Esophagus squamous epithelium (tissue), 5 donors: ENCODE measurements at regions not wholly inside any gene's neighbourhood (a gene's known extent, or its start where the extent isn't known, plus 50 kb on each side); places are given as distances from the start of the nearest gene placed in this dataset.

Experiments
- DNase-seq: peaks from one replicate; lab custom pipeline; 2025; lab: John Stamatoyannopoulos, UW
- H3K27ac ChIP-seq, 4 donors: fragments of 200-600 bp; sonication (generic); one replicate each; pipeline ENCODE4 v1.5.1; 2016 to 2019; ENCODE audit warnings: mild to moderate bottlenecking in 1 of 4
- H3K27me3 ChIP-seq, 4 donors: fragments of 200-600 bp; sonication (generic); 1 replicate in 3 of 4; 2 replicates in 1 of 4; pipeline versions ENCODE4 v1.5.1 to v1.6.0; 2017 to 2021; ENCODE audit warnings: antibody characterized with exemption in 1 of 4
- H3K36me3 ChIP-seq, 3 donors: fragments of 200-600 bp; sonication (generic); one replicate each; pipeline ENCODE4 v1.5.1; 2016 to 2019
- H3K4me1 ChIP-seq, 3 donors: fragments of 200-600 bp; sonication (generic); one replicate each; pipeline ENCODE4 v1.5.1; 2017 to 2019
- H3K4me3 ChIP-seq, 4 donors: fragments of 200-600 bp; sonication (generic); 1 replicate in 3 of 4; 2 replicates in 1 of 4; pipeline ENCODE4 v1.5.1; 2016 to 2019; ENCODE audit warnings: mild to moderate bottlenecking in 2 of 4, moderate library complexity in 1 of 4
- H3K9me3 ChIP-seq, 3 donors: fragments of 200-600 bp; sonication (generic); one replicate each; pipeline ENCODE4 v1.5.1; 2016 to 2019
- CTCF ChIP-seq, 6 experiments: fragments of 450-650 bp in 4 of 6; fragments of 200-600 bp in 2 of 6; sonication (generic) in 2 of 6; IDR thresholded peaks; one replicate each; pipeline ENCODE4 v1.5.1; 2016 to 2019; ENCODE audit warnings: antibody characterized with exemption in 6 of 6, mild to moderate bottlenecking in 4 of 6, moderate library complexity in 4 of 6
- POLR2A ChIP-seq, 4 donors: fragments of 450-650 bp; IDR thresholded peaks; one replicate each; pipeline ENCODE4 v1.6.1; 2017; ENCODE audit warnings: antibody characterized with exemption in 4 of 4, mild to moderate bottlenecking in 4 of 4, moderate library complexity in 3 of 4
- WGBS, 2 donors: methylation state at CpG; one replicate each; pipeline ENCODE4 v1.1.5; 2018; 5-methylcytosine and 5-hydroxymethylcytosine counted together
- intact Hi-C: fragments of 100-400 bp; cut with DNase I; formaldehyde crosslinking; loops from one replicate; pipeline ENCODE4 v1.15.0; 2022
- donor health status: DM: yes; HTN: yes; CAD: no.

- peaks cover 0 to 24% (median 0%) of the 10 kb centered on the region in 4 donors for H3K27me3 ChIP-seq
- TF ChIP-seq POLR2A (IDR thresholded peaks at IDR 0.05) (no peak), CTCF (IDR thresholded peaks at IDR 0.05) (no peak)
- H3K36me3 ChIP-seq, result no peaks in the 10 kb centered on the region
- peaks cover 0 to 39% (median 0%) of the 10 kb centered on the region in 3 donors for H3K4me1 ChIP-seq
- no peak overlapping the region for H3K4me3 ChIP-seq
- WGBS, 2 donors, result 78 to 95% methylated on average over 1 of the region's 1 CpG
- DNase-seq, result no peak
- intact Hi-C loops, result loop anchor here (10.0 kb wide), 1 partner anchor 526 kb away; no protein-coding TSS in a partner anchor
- no peaks in the 10 kb centered on the region for H3K9me3 ChIP-seq
- no peak overlapping the region for H3K27ac ChIP-seq
These were observed 149.9 kb upstream of the SLC4A4 start for GRCh38 chr4:71188951-71189350.

GRCh38 chr4:71189471-71189870, 149.3 kb upstream of the SLC4A4 start:
- H3K4me3 ChIP-seq, result no peak overlapping the region
- peaks cover 0 to 24% (median 0%) of the 10 kb centered on the region in 4 donors for H3K27me3 ChIP-seq
- peaks cover 0 to 33% (median 0%) of the 10 kb centered on the region in 3 donors for H3K4me1 ChIP-seq
- intact Hi-C loops, result loop anchor here (10.0 kb wide), 1 partner anchor 525 kb away; no protein-coding TSS in a partner anchor
- H3K36me3 ChIP-seq, result no peaks in the 10 kb centered on the region
- no peaks in the 10 kb centered on the region for H3K9me3 ChIP-seq
- no peak for DNase-seq
- no peak overlapping the region for H3K27ac ChIP-seq
- 78 to 84% methylated on average over 6 of the region's 6 CpGs for WGBS, 2 donors
- no peak for TF ChIP-seq POLR2A (IDR thresholded peaks at IDR 0.05)
- no peak for TF ChIP-seq CTCF (IDR thresholded peaks at IDR 0.05)

GRCh38 chr4:71194454-71194853, 144.4 kb upstream of the SLC4A4 start:
- Histone ChIP-seq H3K4me1 (no peaks in the 10 kb centered on the region), H3K27ac (no peak overlapping the region), H3K36me3 (no peaks in the 10 kb centered on the region), H3K9me3 (no peaks in the 10 kb centered on the region), H3K4me3 (no peak overlapping the region), H3K27me3 (no peaks in the 10 kb centered on the region)
- TF ChIP-seq POLR2A (IDR thresholded peaks at IDR 0.05), result no peak
- no peak for TF ChIP-seq CTCF (IDR thresholded peaks at IDR 0.05)
- no peak for DNase-seq
- 74 to 76% methylated on average over 1 of the region's 1 CpG for WGBS, 2 donors
- intact Hi-C loops, result no loop called here

- WGBS, 2 donors, result 73 to 80% methylated on average over 4 of the region's 4 CpGs
- no peaks in the 10 kb centered on the region for H3K4me1 ChIP-seq
These were observed 142.9 kb upstream of the SLC4A4 start for GRCh38 chr4:71195924-71196323.

GRCh38 chr4:71198958-71199357, 139.9 kb upstream of the SLC4A4 start:
- no peak overlapping the region for H3K27ac ChIP-seq
- DNase-seq, result no peak
- H3K36me3 ChIP-seq, result no peaks in the 10 kb centered on the region
- H3K4me3 ChIP-seq, result no peak overlapping the region
- no peaks in the 10 kb centered on the region for H3K4me1 ChIP-seq
- TF ChIP-seq POLR2A (IDR thresholded peaks at IDR 0.05) (no peak), CTCF (IDR thresholded peaks at IDR 0.05) (no peak)
- intact Hi-C loops, result no loop called here
- no peaks in the 10 kb centered on the region for H3K9me3 ChIP-seq
- no peaks in the 10 kb centered on the region for H3K27me3 ChIP-seq
- 33 to 80% methylated on average over 2 of the region's 2 CpGs for WGBS, 2 donors

More at GRCh38 chr4:71195924-71196323, 142.9 kb upstream of the SLC4A4 start:
- Histone ChIP-seq H3K9me3 (no peaks in the 10 kb centered on the region), H3K27ac (no peak overlapping the region), H3K27me3 (no peaks in the 10 kb centered on the region), H3K4me3 (no peak overlapping the region), H3K36me3 (no peaks in the 10 kb centered on the region)
- no peak for TF ChIP-seq CTCF (IDR thresholded peaks at IDR 0.05)
- no peak for TF ChIP-seq POLR2A (IDR thresholded peaks at IDR 0.05)
- intact Hi-C loops, result no loop called here
- DNase-seq, result no peak
